Gastrocnemius medialis (tissue), 4 donors: ENCODE measurements at regions not wholly inside any gene's neighbourhood (a gene's known extent, or its start where the extent isn't known, plus 50 kb on each side); places are given as distances from the start of the nearest gene placed in this dataset.
"Not testable (repeated sequence)": the region's sequence is repeated elsewhere in the genome, so short reads cannot be mapped to it uniquely, and the experiment has no call there.

Experiments used
- CTCF ChIP-seq, 5 experiments: fragments of 450-650 bp in 3 of 5; fragments of 200-600 bp in 2 of 5; sonication (generic) in 2 of 5; IDR thresholded peaks in 4 of 5; conservative IDR thresholded peaks in 1 of 5; 1 replicate in 4 of 5; 2 replicates in 1 of 5; pipeline ENCODE4 v1.5.1; 2016 to 2019; ENCODE audit warnings: antibody characterized with exemption in 5 of 5, mild to moderate bottlenecking in 3 of 5, moderate library complexity in 3 of 5
- POLR2A ChIP-seq, 2 donors: fragments of 450-650 bp; IDR thresholded peaks; one replicate each; pipeline ENCODE4 v1.6.1; 2017; ENCODE audit warnings: antibody characterized with exemption in 2 of 2, mild to moderate bottlenecking in 2 of 2, moderate library complexity in 2 of 2

GRCh38 chr3:68485845-68486244 lies 446.5 kb downstream of the TAFA4 start:
- TF ChIP-seq POLR2A (IDR thresholded peaks at IDR 0.05); CTCF (IDR thresholded peaks at IDR 0.05 in 4 of 5, conservative IDR thresholded peaks at IDR 0.05 in 1 of 5): not testable (repeated sequence)
